ENCODE measurements at regions not wholly inside any gene's neighbourhood (a gene's known extent, or its start where the extent isn't known, plus 50 kb on each side); places are given as distances from the start of the nearest gene placed in this dataset.
"Not testable (repeated sequence)": the region's sequence is repeated elsewhere in the genome, so short reads cannot be mapped to it uniquely, and the experiment has no call there.

GRCh38 chr1:101428562-101428961 lies 191.7 kb downstream of the S1PR1 start:
- DNase-seq: no peak

- DNase-seq: no peak
Observed at GRCh38 chr1:101431956-101432510, 195.2 kb downstream of the S1PR1 start.

GRCh38 chr1:101435831-101436511 lies 199.2 kb downstream of the S1PR1 start:
- no peak for DNase-seq

DNA sequence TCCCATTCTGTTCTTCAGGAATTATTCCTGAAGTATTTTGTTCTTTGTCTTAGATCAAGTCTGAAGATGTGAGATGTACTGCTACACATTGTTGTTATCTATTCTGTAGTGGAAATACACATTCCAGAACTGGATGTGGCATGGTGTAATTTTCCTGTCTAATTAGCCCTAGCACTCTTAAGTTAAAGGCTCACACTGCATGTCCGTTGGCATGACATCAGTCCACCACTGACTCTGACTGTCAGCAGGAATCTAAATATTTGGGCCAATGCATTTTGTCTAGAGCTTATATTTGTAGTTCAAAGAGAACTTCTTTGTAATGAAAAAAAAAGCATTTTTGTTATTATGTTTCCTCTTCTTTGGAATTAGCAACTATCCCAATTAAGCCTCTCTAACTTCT lies 201.0 kb downstream of the S1PR1 start:
- DNase-seq: no peak

- DNase-seq: no peak
Observed at GRCh38 chr1:101438359-101438758, 201.5 kb downstream of the S1PR1 start.

GRCh38 chr1:101440485-101440884 lies 203.7 kb downstream of the S1PR1 start:
- no peak for DNase-seq

GRCh38 chr1:101444381-101444780 lies 207.6 kb downstream of the S1PR1 start:
- DNase-seq: no peak

DNA sequence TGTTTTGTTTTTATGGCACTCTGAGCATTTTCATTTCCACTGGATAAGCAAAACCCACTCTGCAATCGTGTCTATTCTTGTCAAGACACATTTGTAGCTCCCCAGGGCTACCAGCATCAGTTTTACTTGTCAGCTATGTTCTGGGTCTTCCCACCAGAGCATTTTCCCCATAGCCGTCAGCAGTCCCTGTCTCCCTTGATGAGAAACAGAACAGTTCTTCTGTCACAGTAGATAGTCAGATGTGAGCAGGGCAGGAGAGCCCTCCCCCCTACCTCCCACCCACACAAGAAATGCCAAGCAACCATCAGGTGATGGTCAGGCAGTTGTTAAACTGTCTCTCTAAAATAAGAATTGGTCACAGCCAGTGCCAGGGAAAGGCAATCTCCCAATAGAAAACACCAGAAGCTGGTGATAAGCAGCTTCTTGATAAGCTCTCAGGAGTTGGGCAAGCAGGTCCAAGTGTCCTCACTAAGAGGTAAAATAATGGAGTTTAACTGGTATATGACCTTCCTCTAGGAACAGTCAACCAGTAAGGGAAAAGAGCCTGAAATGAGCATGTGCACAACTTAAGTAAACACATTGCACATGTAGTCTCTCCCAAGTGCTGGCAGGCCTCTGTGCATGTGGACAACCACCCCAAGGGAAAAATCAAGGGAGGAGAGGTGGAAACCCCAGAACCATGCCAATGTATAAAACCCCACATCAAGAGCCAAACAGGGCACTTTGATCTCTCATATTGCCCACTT lies 208.2 kb downstream of the S1PR1 start:
- DNase-seq: no peak

DNA sequence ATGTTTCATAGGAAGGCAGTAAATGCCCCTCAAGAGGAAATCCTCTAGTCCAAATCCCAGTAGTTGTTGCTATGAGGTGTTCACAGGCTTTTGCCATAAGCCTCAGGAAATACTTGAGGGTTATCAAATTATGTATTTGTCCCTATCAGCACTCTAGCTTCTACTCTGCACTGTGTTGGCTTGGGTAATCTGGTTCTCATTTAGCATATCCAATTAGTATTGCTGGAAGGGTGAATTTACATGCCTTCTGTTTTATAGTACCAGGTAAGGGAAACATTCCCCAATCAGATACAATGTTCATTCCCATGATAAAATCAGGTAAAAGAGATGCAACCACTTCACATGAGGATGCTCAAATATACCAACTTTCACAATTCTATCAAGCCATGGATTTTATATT lies 211.2 kb downstream of the S1PR1 start:
- DNase-seq: no peak

- DNase-seq: not testable (repeated sequence)
Observed at GRCh38 chr1:101450691-101451090, 213.9 kb downstream of the S1PR1 start.

DNA sequence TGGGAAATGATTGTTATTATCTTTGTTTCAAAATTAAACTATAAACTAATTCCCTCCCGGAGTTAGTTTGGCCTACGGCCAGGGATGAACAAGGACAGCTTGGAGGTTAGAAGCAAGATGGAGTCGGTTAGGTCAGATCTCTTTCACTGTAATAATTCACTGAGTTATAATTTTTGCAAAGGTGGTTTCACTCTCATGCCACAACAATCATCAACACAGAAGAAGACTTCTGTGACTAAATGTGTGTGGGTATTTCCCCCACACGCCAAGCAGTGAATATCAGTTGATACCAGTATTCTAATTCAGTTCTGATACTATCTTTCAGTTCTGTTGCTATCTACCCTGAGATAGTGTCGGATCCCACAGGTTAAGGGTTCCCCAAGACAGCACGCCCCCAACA lies 215.1 kb downstream of the S1PR1 start:
- no peak for DNase-seq

GRCh38 chr1:101452825-101453224 lies 216.0 kb downstream of the S1PR1 start:
- no peak for DNase-seq

- DNase-seq: no peak
Observed at GRCh38 chr1:101453844-101454243, 217.0 kb downstream of the S1PR1 start.

DNA sequence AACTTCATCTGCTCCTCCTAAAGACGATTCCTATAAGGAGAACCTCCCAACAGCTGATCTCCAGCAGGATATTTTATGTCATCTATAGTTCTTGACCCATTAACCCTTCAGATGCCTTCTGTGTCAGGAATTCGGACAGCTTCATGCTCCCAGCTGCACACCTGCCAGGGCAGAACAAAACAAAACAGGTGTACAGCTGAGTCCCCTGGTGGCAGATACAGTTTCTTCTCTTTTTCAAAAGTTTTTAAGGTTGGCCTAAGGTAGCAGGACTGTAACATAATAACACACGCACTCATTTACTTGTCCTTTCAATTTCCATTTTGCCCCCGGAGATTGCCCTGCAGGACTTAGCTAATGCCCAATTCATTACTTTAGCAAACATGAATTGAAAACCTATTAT lies 218.3 kb downstream of the S1PR1 start:
- DNase-seq: no peak

GRCh38 chr1:101460739-101461138 lies 223.9 kb downstream of the S1PR1 start:
- DNase-seq: no peak

DNA sequence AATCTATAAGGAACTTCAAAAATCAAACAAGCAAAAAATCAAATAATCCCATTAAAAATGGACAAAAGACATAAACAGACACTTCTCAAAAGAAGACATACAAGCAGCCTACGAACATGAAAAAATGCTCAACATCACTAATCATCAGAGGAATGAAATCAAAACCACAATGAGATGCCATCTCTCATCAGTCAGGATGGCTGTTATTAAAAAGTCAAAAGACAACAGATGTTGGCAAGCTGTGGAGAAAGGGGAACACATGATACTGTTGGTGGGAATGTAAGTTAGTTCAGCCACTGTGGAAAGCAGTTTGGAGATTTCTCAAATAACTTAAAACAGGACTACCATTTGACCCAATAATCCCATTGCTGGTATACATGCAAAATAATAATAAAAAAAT lies 226.4 kb downstream of the S1PR1 start:
- no peak for DNase-seq

- DNase-seq: no peak
Observed at GRCh38 chr1:101465941-101466340, 229.1 kb downstream of the S1PR1 start.

DNA sequence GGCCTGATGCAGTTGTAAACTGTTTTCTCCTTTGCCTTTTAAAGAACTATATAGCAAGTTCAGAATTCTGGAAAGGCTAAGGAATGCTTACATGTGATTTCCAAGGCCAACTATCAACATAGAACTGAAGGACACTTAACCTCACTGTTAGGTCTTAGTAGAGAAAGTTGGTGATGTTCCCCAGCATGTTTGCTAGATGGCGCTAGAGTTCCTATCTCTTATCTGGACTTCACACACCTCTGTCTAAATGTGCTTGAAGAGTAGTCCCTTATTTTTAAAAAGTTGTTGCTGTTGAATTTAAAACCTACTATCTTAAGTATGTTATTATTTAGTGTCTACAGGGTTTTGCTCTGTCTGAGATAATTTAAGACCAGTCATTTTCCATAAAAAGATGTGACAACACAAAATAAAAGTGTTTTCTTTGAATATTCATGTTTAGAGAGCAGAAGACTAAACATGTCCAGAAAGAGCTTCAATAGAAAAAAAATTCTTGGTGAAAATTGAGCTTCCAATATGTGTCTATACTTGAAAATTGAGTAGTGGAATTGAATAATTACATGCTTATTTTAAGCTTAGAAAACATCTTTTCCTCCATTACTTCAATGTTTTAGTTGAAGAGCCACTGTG lies 237.3 kb downstream of the S1PR1 start:
- DNase-seq: no peak

DNA sequence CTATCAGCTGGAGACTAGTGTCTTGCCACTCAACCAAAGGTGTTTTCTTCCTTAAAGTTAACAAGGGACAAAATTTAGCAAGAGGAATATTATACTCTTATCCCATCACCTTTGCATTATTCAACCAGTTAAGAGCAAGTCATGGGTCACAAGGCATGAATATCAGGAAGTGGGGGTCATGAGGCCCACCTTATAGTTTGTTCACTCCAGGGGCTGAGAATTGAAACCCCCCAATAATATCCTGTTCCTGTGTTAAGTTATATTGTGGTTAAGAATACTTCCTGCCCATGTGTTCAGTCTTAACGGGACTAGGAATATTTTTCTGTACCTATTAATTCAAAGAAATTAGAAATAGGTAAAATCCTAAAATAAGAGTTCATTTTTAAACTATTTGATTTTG lies 239.7 kb downstream of the S1PR1 start:
- DNase-seq: no peak

DNA sequence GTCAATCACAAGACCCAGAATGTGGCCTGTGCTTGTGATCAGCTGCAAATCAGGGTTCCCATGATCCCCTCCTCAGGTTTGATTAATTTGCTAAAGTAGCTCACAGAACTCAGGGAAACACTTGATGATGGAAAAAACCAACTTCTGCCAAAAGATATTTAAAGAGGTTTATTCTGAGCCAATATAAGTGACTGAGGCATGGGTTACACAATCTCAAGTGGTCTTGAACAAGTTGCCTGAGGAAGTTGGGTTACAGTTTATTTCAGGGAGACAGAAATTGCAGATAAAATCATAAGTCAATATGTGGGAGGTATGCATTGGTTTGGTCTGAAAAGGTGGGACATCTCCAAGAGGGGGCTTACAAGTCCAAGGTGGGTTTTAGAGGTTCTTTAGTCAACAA lies 243.1 kb downstream of the S1PR1 start:
- DNase-seq: no peak

DNA sequence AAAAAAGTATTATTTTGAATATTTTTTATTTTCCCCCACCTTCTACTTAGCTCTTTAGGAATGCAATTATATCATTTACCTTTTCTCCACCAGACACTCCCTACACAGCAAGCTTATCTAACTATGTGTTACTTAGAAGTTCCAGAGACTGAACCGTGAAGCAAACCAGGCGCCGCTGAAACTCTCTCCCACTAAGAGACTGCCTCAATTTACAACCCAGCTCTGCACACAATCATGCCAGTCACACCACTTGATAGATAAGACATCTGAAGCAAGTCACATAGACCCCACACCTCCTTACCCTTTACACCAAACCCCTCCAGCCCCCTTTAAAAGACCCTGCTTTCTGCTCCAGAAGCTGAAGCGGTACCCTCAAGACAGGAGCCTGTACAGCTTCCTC lies 245.5 kb downstream of the S1PR1 start:
- no peak for DNase-seq

GRCh38 chr1:101483982-101484688 lies 247.3 kb downstream of the S1PR1 start:
- DNase-seq: no peak

DNA sequence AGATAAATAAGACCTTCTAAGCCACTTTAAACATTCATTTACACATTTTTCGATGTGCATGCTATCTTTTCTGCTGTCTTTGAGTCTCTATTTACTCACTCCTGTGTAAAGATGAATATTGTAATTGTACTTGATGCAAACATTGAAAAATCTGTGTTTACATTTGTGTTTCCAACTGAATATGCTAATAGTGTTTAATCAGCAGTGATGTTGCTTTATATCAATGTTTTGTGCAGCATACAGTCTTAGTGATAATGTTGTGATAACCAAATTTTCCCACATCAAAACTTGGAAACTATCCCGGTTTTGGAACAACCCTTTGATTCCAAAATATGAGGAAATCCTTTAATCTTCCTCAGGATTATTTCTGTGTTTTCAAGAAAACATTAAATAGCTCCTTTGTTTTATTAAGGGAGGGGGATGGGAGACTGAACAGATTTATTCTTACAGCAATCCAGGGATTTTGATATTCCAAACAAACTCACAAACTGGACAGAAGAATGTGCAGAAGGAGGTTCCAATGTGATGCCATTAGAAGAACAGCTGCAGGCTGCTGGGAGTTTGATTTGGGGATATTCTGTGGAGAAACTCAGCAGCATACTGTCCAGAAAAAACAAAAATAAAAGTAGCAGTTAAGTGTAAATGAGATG lies 248.0 kb downstream of the S1PR1 start:
- DNase-seq: no peak
